D341Med (cell line): ENCODE measurements at regions not wholly inside any gene's neighbourhood (a gene's known extent, or its start where the extent isn't known, plus 50 kb on each side); places are given as distances from the start of the nearest gene placed in this dataset.

Experiments used
- DNase-seq: peaks from one replicate; pipeline ENCODE4 v3.0.0; 2012; ENCODE audit warnings: low spot score

DNA sequence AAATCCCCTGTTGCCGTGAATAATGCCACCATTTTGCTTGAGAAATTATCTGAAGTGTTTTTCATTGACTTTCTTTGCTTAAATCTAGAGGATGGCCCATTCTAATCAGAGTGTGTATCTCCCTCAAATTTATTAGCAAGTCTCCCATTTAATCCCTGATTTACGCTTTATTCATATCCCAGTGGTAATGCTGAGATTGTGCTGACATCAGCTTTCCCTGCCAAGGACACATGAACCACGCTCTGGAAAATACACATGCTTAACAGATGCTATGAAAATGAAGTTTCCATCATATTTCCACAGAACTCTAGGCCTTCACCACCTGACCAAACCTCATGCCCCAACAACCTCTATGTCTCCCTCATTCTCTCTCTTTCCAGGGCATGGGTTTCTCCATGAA is 545.4 kb downstream of the TUSC7 start:
- DNase-seq, result no peak

GRCh38 chr3:117255736-117256135 is 546.2 kb downstream of the TUSC7 start:
- no peak for DNase-seq

GRCh38 chr3:117261983-117262421 is 552.4 kb downstream of the TUSC7 start:
- no peak for DNase-seq

GRCh38 chr3:117263270-117263669 is 553.7 kb downstream of the TUSC7 start:
- no peak for DNase-seq

GRCh38 chr3:117263745-117264144 is 554.2 kb downstream of the TUSC7 start:
- no peak for DNase-seq

DNA sequence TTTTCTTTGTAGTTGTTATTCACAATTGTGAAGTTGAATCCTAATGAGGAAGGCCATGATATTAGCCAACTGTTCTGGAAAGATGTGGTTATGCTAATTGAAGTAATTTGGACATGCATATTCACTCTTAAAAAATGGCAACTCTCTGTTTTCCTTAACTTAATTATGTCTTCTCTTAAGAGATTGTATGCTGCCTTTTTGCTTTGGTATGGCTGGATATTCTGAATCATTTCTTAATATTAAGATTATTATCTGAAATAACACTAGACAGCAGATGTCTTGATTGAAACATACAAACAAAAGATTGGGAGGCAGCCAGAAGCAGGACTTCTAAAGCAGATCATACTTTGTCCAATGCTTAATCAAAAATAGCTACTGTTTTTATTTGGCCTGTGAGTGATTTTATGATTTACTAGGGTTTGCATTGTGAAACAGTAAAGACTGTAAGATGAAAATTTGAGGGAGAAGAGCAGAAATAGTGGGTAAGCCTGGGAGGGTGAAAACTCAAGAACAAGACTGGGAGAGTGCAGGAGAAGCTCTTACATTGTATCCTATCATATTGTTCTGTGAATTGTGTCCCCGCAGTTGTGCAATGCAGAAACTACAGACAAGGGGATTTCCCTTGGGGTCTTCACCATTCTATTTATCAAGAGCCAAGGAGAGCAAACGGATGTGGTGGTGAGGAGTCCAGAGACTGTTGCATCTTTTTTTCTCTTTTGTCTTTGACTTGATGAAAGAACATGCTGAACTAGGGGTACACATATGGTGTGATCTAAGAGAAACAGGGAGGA is 554.8 kb downstream of the TUSC7 start:
- no peak for DNase-seq

GRCh38 chr3:117266806-117267205 is 557.2 kb downstream of the TUSC7 start:
- DNase-seq, result no peak

DNA sequence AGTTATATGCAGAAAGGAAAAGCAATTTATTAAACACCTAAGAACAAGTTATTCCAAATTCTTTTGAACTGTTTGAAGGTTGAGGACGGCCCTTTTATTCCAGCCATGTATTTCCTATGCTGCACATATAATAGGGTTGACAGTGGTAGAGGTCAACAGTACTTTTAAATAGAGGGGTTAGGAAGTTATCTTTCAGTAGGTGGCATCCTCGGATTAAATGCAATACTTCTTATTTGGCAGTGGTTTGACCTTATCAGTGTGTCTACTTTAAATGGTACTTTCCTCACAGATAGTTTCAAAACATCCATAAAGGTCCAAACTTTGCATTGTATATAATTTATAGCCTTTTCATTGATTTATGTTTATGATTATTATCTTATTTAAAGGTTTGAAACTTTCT is 558.7 kb downstream of the TUSC7 start:
- no peak for DNase-seq

GRCh38 chr3:117272274-117272673 is 562.7 kb downstream of the TUSC7 start:
- no peak for DNase-seq

DNA sequence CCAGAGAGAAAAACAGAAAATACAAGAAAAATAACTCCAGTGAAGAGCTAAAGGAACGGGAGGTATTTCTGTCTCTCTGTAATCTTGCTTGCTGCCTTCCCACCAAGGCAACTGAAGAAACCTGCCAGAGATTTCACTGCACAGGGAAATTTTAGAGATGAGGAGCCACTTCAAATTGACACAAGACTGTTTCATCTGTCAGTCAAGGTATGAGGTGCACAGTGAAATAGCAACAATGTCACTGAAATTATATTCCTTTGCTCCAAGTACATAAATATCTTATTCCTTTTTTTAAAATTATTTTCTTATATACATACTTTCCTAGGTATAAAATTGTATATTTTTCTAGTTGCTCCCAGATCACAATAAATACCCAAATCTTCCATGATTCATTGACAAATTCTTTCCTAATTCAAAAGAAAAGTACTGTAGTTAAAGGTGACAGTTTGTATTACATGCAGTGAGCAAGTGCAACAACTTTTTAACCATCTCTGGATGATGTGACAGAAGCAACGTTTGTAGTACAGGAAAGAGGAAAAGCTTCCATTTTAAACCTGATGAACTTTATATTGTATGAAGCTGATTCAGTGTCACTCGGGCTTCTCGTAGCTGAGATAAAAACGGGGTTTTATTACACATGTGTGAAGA is 563.4 kb downstream of the TUSC7 start:
- no peak for DNase-seq

GRCh38 chr3:117277816-117278215 is 568.2 kb downstream of the TUSC7 start:
- no peak for DNase-seq

- no peak for DNase-seq
Observed at GRCh38 chr3:117278424-117279190, 569.0 kb downstream of the TUSC7 start.

DNA sequence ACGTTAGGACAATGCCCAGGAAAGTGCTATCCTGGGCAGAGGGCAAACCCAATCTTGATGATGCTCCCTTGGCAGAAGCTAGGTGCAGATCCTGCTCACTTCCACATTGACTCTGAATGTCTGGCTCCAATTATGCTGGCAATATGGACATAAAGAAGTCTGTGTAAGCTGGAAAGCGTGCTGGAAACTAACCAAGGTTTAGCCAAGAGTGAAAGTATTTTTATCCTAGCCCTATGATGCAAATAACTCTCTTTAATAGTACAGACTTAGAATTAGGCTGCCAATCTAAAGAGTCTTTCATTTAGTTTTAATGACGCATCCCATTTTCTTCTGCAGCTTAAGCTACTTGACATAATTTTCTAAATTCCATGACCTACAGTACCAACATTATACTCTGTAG is 571.8 kb downstream of the TUSC7 start:
- DNase-seq, result no peak

- peak; percentile 55 for DNase-seq
Observed at GRCh38 chr3:117282566-117282965, 573.0 kb downstream of the TUSC7 start.

- no peak for DNase-seq
Observed at GRCh38 chr3:117285737-117286136, 576.2 kb downstream of the TUSC7 start.

DNA sequence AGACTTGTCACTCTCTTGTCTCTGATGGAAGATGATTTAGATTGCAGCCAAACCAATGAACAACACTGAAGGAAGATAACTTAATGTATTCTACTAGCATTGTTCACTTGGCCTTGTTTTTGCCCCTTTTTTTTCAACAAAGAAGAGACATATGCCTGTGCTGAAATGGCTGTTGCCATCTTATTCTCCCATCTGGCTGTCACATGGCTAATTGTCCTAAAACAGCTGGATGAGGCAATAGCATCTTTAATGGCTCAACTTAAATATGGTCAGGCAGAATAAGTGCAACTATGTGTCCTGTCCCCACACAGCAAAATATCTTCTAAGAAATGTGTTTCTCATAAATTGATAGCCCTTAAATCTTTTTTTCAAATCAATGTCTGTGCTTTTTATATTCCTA is 576.9 kb downstream of the TUSC7 start:
- DNase-seq, result no peak

- DNase-seq, result no peak
Observed at GRCh38 chr3:117287602-117288001, 578.0 kb downstream of the TUSC7 start.

- no peak for DNase-seq
Observed at GRCh38 chr3:117291476-117291875, 581.9 kb downstream of the TUSC7 start.

DNA sequence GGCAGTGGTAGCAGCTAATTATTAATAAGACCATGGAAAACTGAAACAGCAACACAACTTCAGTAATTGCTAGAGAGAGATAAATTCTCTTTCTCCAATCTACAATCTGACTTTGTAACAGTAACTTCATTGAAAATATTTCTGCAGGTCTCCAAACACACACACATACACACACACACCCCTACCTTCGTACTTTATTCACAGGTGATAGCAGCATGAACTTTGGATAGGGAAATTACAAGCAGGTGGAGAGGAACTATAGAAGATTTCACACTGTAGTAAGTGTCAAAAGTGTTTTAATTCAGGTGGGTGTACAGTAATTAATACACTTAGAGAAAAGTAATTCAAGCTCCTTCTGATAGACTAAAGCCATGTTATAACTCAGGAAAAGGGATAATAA is 587.5 kb downstream of the TUSC7 start:
- no peak for DNase-seq

DNA sequence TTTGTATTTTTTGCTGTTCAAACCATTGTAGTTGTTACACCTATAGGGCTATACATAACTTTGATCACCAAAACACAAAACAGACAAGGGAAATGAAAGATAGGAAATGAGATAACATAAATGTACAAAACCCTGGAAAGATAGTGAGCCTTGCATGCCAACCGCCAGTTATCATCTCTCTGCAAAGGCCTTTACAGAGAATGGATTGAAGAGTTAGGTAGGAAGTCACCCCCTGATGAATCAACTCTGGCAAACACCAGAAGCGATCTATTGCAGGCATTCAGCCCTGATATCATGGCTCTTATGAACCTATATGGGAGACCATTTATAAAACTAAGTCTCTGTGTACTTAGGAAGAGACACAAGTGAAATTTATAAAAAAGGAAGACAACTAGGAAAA is 588.0 kb downstream of the TUSC7 start:
- DNase-seq, result no peak

- DNase-seq, result no peak
Observed at GRCh38 chr3:117298273-117298672, 588.7 kb downstream of the TUSC7 start.

- no peak for DNase-seq
Observed at GRCh38 chr3:117302428-117302827, 592.8 kb downstream of the TUSC7 start.

DNA sequence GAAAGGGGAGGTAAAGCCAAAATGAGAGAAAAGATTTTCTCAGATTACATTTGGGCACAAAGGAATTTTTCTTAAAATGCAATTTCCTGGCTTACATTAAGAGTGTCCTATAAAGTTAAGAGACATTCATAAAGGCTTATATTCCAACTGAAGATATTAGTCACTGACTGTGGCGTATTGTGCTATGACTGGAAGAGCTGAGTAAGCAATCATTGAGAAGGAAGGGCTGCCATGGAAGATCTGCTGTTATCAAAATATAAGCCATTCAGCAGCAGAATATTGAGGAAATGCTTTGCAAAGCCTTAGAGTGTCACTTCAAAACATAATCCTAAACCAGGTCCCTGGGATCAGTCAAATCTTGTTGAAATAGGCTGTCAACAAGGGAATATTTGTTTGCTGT is 593.9 kb downstream of the TUSC7 start:
- DNase-seq, result no peak
